ENCODE measurements at regions not wholly inside any gene's neighbourhood (a gene's known extent, or its start where the extent isn't known, plus 50 kb on each side); places are given as distances from the start of the nearest gene placed in this dataset.

DNA sequence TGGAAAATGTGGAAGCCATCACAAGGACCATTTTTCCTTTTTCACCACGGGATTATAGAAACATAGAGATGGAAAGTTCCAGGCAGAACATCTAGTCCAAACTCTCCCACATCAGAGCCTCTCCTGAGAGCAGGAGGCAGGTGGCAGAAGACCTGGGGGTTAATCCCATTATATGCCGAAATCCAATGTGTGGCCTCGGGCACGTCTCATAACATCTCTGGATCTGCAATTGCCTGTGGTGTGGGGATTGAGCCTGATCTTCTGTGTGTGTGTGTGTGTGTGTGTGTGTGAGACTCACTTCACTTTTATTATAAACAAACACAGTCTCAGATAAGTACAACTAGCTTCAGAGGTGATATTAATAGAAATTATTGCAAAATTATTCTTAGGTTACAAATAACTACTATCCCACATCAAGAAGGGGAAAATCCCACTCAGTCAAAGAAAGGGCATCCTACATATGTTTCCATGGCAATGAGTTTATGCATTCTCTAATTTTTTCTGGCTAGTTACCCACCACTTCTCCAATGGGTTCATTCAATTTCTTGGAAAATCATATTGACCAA, 199.1 kb downstream of the FOXL1 start:
- DNase-seq, result no peak

DNA sequence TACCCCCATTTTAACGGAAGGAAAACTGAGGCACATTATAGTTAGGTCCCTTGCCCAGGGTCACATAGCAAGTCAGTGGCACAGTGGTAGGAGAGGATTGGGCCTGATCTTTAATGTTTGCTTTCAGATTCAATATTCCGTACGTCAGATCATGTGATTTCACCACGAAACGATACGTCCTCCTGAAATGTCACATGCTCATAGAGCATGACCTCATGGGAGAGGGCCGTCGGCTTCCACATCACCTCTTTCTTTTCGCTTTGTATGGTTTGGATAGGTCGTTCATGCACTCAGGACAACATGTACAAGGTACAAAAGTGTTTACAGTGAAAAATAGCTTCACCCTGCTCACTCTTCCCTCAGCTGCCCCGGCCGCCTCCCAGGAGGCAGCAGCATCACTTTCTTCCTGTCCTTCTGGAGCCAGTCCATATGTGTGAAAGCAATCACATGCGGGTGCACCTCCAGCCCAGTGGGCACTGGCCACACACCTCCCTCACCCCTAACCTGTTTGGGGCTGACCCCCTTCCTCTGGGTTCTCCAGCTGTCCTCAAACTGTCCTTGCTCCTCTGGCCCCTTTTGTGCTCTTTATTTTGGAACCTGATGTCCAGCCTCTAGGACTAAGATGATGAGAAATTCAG, 199.9 kb downstream of the FOXL1 start:
- DNase-seq, result no peak

DNA sequence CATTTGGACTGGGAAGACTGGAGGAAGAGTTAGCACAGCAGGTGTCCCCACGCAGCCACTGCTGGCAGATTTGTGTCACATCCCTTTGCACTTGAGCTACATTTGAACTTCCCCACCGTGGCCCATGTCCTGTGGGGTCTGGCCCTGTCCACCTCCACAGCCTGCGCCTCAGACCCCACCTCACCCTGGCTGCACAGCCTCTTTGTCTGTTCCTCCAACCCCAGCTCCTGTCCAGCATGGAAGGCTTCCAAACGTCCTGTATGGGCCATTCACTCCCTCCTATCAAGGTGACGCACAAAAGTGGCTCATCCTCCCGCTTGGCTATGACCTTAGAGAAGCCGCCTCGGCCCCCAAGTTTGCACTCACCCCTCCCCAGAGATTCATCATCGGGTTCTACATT, 200.6 kb downstream of the FOXL1 start:
- no peak for DNase-seq

DNA sequence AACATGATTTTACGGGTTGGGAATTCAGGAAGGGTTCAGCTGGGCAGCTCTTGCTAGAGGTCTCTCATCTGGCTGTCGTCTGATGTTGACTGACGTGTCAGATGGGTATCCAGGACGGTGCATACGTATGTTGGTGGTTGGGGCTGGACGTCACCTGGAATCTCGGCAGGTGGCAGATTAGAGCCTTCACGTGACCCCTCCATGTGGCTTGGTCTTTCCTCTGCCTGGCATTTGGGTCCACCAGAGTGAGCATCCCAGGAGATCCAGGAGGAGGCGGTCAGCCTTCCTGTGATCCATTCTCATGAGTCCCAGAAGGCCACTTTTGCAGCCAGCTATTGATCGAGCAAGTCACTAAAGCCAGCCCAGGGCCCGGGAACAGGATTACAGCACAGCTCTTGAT, 202.7 kb downstream of the FOXL1 start:
- DNase-seq, result no peak

DNA sequence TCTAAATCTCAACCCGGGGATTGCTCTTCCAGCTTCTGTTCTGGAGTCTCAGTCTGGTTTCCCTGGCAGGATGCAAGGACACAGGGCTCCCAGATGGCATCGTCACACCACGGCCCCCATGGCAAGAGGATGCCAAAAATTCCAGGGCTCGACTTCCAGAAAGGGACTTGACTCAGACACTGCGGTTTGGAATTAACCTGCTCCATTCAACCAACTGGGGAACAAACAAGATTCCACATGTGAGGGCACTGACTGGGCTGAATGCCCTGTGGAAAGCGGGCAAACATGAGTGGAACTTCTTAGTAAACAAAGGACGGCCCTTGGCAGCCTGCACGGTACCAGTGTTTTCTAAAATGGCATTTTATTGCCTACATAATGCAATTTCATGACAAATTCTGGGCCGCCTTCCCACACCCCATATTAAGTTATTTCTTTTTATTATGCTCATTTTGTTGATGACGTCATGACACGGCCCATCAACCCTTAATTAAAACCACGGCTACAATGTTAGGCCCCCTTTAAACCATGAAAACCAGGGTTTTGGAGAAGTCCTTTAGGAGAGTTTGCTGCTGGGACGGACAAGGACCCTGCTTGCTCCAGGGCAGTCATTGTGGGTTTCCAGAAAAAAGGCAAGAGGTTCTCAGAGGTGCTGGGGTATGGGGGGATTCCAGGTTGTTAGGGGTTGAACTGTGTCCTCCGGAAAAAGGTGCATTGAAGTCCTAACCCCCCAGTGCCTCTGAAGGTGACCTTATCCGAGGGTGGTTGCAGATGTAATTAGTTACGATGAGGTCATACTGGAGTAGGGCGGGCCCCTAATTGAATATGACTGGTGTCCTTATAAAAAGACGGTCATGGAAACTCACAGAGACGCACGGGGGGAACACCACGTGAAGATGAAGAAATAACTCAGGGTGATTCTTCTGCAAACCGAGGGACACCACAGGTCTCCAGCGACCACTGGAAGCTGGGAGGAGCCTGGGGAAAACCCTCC, 205.6 kb downstream of the FOXL1 start:
- DNase-seq, result no peak

DNA sequence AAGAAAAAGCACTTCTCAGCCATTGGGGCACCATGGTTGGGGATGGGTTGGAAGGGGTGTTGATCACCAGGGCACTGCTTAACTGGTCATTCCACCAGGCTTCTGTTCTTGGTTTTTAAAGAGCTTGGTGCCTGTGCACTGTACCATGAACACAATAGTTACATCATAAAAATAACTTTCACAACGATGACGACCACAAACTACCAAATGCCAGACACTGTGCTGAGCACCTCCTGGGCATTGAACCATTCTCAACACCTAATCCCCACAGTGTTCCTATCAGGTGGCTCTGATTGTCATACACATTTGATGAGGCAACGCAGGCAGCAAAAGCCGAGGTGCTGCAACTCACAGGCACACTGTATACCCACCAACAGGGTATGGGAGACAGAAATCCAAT, 208.0 kb downstream of the FOXL1 start:
- no peak for DNase-seq

DNA sequence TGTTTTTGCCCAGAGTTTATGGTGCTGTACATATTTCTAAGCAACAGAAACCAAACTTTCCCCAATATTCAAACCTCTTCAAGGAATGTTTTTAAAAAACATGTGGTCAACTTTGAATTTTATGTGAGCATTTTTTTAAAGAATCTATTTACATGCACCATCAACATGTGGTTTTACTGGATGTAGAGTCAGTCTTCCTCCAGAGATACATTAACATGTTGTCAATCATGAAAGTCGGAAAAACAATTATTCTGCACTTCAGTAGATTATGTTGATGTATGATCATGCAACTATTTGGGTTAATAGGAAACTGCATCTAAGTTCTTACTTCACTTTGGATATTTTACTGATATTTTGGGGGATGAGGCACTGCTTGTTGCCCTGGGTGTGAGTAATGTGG, 208.6 kb downstream of the FOXL1 start:
- no peak for DNase-seq

DNA sequence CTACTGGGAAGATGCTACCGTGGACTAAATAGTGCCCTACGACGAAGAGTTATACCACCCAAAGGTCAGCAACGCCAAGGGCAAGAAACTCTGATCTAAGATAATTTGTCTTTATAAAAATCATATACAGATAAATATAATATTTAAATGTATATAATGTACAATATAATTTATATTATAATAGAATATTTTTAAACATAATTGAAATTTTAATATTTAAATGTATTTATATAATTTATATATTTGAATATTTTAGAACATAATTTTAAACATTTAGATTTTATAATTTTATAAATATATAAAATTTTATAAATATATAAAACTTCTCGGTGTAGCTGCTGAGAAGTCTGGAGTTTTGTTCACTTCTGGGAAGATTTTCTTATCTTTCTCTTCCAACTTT, 209.2 kb downstream of the FOXL1 start:
- DNase-seq, result no peak

DNA sequence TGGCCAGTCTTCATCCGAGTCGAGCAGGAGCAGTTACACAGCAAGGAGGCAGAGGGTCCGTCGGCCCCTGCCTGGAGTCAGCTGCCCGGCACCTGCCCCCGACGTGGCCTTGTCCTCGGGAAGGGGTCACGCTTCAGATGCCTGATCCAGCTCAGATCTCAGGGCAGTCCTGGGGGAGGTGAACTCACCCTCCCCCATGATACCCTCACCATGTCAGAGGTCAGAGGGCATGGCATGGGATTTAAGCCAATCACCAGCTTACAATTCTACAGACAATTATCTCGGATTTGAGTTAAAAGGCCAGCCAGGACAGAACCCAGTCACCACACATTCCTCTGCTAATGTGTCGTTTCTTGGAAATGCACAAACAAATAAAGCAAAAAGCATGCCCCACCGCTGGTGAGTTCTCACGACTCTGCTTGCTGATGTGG, 211.3 kb downstream of the FOXL1 start:
- DNase-seq, result no peak

DNA sequence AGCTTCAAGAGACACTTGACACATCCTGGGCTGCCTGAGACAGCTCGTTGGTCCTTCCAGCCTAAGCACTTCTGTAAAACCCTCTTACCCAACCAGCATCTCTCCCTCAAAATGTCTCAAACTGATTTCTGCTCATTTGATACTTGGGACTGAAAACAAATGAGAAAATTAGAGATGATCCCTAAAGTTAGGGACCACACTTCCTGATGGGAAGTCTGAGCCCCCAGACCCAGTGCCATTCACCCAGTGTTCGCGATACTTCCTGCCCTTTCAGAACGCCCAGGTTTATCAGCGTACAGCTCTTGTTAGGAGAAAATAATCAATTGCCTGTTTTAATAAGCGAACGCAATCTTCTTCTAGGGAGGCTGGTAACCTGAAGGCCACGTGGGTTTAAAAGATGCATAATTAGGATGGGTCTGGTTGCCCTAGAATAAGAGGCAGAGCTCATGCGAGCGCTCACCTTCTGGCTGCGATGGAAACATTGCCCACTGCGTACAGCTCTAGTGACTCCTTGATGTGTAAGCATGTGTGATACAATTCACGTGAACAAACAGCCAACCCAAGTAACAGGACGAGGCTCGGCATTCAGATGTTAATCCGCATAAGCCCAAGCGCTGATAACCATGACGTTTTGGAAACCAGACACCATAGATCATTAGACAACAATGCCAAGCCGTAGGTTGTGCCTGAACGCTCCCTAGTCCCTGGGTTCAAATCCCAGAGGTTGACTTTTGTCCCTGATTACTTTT, 213.1 kb downstream of the FOXL1 start:
- no peak for DNase-seq

DNA sequence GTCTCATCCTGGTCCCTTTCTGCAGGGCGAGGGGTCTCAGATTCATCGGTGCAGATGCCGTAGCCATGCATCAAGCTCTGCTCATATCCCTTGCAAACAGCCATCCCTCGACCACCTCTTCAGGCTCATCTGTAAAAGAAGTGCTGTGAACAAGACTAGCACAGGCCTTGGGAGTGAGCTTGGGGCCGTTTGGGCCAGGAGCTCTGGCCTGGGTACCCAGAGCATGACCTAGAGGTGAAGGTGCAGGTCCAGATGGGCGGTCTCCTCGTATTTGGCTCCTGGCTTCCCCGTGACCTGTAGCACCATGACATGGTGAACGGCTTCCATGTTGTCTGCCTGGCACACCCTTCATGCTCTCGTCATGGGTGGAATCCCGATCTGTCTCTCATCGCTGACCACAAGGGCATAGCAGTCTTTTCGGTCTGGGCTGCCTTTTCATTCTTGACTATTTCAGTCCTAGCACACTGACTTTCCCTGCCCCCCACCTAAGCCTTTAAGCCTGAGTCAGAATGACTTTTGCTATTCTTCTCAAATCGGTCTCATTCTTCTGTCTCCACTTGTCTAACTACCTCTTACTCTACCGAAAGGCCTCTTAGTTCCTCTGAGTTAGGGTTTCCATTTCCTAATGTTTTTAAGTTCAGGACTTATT, 216.0 kb downstream of the FOXL1 start:
- DNase-seq, result no peak

DNA sequence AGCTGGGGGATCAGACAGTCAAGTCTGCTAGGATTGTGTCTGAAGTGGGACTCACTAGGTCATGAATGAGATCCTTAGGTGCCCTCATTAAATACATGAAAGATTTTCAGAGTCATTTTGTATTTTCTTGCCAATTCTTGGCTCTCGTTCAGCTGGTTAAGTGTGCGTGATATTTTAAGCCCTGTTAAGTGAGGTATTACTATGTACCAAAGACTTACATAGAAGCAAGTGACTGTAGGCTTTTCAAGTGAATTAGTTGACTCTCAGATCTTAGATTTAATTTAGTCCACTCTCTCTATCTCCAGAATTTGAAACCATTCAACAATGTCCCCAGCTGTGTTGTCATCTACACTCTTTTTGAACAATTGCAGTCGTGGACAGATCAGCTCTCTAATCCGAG, 219.4 kb downstream of the FOXL1 start:
- no peak for DNase-seq

DNA sequence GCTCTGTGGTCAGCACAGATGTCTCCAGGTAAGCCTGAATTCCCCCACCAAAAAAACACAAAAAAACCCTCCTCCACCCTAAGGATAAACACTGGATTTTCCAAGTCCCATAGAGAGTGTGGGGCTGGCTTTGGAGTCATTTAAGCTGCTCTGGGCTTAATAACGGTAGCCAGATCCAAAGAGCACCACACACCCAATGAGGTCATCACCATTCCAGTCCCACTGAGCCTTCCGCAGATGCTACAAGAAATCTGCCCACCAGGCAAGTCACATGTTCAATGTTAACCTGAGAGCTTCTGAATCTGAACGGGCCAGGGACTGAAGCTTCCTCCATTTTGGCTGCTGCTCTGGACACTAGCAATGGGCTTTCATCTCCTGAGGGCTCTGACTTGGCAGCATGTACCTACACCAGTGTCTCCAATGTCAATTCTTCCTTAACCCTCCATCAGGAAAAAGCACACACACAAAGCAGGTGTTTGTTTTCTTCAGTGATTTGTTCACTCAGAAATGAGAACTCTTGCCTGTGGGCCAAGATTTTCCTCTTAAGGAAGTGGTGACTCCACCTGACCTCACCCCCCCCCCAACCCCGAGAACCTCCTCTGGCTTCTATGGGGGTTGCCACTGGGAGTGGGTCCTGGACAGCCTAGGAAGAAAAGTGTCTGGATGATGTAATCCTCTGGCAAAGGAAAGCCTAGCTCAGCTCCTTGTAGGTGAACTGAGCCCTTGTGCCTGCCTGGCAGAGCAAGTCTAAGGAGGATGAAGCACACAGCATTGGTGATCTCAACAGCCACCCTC, 220.1 kb downstream of the FOXL1 start:
- DNase-seq, result no peak

DNA sequence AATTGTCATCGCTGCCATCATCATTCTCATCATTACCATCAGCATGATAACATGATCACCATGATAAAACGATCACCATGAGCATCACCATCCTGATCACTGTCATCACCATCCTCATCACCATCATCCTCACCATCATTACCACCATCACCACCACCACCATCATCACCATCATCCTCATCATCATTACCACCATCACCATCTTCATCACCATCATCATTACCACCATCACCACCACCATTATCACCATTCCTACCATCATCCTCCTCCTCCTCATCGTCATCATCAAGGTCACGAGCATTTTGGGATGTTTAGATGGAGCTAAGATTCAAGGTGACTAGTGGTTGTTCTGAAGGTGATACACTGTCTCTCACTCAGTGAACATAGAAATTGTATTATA, 221.0 kb downstream of the FOXL1 start:
- DNase-seq, result no peak

DNA sequence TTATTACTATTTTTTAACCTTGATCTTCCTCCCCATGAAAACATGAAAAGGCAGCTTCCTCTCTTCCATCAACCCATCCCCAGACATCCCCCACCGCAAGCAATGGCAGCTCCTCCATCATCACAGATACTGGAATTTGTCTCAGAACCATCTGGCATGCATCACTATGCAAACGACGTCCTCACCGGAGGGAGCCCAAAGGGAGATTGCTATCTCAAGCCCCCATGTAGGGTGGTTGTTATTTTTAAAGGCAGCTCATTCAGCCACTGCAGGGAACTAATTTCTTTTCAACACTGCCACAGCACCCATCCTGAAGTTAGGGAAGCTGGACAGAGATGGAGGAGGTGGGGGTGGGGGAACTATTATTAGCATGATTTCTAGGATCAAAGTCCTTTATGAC, 222.5 kb downstream of the FOXL1 start:
- no peak for DNase-seq

DNA sequence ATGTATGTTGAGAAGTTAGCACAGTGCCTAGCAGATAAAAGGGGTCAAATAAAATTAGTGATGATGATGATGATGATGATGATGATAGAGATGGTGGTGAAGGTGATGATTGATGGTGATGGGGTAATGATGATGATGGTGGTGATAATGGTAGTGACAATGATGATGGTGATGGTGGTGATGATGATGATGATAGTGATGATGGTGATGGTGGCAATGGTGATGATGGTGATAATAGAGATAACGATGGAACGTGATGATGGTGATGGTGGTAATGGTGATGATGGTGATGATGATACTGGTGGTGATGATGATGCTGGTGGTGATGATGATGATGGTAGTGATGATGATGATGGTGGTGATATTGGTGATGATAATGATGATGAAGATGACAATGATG, 223.7 kb downstream of the FOXL1 start:
- no peak for DNase-seq

DNA sequence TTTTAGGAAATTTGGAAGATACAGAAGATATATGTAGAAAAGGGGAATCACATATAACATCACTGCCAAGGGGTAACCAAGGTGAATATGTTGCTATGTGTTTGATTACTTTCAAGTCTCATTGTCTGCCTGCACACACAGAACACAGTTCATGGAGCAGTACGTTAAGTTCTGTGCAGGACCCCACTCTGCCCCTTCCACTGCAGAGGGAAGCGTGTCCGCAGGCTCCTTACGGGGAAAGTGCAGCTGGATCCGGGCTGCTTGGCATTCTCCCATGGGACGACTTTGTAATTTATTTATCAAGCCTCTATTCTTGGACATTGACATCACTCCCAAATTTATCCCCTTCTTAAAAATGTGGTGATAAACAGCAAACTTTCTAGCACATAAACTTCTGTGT, 226.8 kb downstream of the FOXL1 start:
- DNase-seq, result no peak

DNA sequence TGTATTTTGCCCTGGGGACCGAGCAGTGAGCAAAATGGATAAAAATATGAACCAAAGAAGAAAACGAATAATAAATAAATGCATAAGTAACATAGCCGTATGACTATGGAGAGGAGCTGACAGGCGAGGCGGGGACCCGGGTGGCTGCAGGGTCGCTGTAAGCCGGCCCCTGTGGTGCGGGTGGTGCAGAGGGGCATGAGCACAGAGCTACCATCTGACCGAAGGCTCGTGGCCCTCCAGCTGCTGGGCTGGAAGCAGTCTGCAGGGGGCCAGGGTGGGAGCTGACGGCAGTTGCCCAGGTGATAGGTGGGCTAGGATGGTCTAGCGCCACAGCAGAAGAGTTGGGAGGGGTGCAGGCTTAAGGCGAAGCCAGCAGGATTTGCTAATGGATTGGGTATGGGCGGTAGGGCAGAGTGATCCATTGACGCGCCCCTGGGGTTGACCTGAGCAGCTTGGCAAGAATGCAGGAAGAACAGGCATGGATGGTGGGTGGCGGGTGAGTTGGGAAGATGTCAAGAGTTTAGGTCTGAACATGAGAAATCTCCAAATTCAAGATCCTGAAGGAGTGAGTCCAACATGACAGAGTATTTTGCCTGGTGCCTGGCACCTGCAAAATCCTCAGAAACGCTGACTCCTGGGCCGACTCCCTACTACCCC, 228.0 kb downstream of the FOXL1 start:
- no peak for DNase-seq

DNA sequence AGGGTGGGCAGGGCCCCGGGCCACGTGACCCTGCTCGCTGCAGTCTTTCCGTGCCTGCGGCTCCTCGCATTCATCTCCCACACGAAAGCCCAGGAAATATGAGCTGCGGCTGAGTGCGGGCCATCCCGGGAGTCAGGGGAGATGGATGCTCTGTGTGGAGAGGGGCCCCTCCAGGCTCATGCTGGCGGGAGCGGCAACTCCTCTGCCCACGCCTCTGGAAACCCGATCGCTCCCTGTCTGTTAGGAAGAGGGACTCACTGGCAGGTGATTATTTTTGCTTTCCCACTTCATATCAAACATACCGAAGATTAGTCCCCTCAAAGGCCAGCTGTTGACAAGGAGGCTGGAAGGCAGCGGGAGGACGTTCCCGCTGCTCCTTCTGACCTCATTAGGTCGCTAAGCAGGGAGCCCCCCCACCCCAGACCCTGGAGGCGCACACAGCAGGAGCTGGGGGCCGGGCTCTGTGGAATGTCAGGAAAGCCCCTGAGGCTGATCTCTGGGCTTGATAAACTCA, 228.5 kb downstream of the FOXL1 start:
- DNase-seq, result no peak

DNA sequence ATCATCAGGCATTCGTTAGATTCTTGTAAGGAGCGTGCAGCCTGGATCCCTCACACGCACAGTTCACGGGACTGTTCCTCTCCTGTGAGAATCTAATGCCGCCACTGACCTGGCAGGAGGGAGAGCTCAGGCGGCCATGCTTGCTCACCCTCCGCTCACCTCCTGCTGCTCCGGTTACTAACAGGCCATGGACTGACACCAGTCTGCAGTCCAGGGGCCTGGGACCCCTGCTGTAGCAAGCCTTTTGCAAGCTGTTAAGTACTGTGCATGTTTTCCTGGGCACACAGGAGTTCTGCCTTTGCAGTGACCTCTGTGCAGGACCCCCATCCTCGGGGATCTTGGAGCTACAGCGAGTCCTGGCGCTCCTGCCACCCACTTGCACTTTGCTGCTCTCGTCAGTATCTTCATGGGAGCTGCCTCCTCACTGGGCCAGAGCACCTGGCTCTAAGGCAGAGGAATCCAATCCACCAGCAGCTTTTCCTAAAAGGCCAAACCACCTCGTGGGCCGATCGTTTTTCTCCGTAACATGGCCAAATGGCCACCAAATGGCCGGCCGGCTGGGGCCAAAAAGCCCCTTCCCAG, 230.6 kb downstream of the FOXL1 start:
- no peak for DNase-seq

DNA sequence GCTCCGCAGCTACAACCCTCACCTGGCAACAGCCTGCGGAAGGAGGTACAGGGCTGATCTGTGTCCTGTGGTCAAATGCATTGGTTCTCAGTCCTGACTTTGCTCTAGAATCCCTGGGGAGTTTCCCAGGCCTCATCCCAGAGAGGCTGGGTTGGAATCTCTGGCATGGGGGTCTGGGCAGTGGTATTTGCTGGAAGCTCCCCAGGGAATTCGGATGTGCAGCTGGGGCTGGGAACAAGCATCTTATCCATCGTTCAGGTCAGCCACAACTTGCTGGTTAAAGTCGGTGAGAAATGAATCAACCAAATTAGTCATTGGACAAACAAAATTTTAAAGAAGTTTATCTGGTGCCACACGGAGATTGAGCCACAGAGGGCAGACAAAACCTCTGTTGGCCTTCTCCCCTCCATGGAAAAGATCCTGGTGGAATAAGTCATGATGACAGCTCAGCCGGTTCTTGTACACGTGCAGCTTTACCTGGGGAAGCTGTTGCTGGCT, 231.2 kb downstream of the FOXL1 start:
- no peak for DNase-seq
